CD14-positive monocyte (primary cell): ENCODE measurements at regions not wholly inside any gene's neighbourhood (a gene's known extent, or its start where the extent isn't known, plus 50 kb on each side); places are given as distances from the start of the nearest gene placed in this dataset.

Experiments
- DNase-seq, 3 donors: peaks; one replicate each; pipeline ENCODE4 v3.0.0-alpha.2; 2011 to 2022
- H2AFZ ChIP-seq: 2 replicates; pipeline ENCODE4 v1.6.0; 2012; ENCODE audit warnings: mild to moderate bottlenecking, low read depth, low read length, inconsistent platforms; ENCODE audit not compliant: insufficient read depth, poor library complexity, severe bottlenecking
- H3K27ac ChIP-seq, 2 donors: 1 replicate in 1 of 2; 2 replicates in 1 of 2; pipeline ENCODE4 v1.5.1; 2012 to 2013; ENCODE audit warnings: low read length in 2 of 2, control low read depth in 1 of 2, inconsistent platforms in 1 of 2, low read depth in 1 of 2, mild to moderate bottlenecking in 1 of 2
- H3K27me3 ChIP-seq, 2 donors: one replicate each; pipeline versions ENCODE4 v1.6.0 to v1.6.1; 2011 to 2013; ENCODE audit warnings: low read length in 2 of 2; ENCODE audit not compliant: control insufficient read depth in 2 of 2, insufficient read depth in 2 of 2
- H3K36me3 ChIP-seq, 2 donors: replicated peaks in 1 of 2; 1 replicate in 1 of 2; 2 replicates in 1 of 2; pipeline versions ENCODE4 v1.5.1 to v1.6.1; 2012 to 2013; ENCODE audit warnings: low read length in 2 of 2, control low read depth in 1 of 2, inconsistent platforms in 1 of 2, mild to moderate bottlenecking in 1 of 2; ENCODE audit not compliant: insufficient read depth in 2 of 2, control insufficient read depth in 1 of 2
- H3K4me1 ChIP-seq, 2 donors: 1 replicate in 1 of 2; 2 replicates in 1 of 2; pipeline versions ENCODE4 v1.5.1 to v1.6.1; 2012 to 2013; ENCODE audit warnings: low read length in 2 of 2, control low read depth in 1 of 2, inconsistent platforms in 1 of 2, mild to moderate bottlenecking in 1 of 2, moderate library complexity in 1 of 2; ENCODE audit not compliant: insufficient read depth in 2 of 2, control insufficient read depth in 1 of 2
- H3K4me2 ChIP-seq: replicated peaks from 2 replicates; pipeline ENCODE3; 2012; ENCODE audit warnings: low read length, moderate library complexity, mild to moderate bottlenecking; ENCODE audit not compliant: poor library complexity, severe bottlenecking; ENCODE audit errors: extremely low read depth
- H3K4me3 ChIP-seq, 3 experiments: fragments of 200-600 bp in 1 of 3; sonication (generic) in 1 of 3; replicated peaks in 1 of 3; 1 replicate in 2 of 3; 2 replicates in 1 of 3; pipeline ENCODE4 v1.5.1; 2011 to 2013; ENCODE audit warnings: low read length in 3 of 3, mild to moderate bottlenecking in 3 of 3, control low read depth in 2 of 3, low read depth in 2 of 3, inconsistent platforms in 1 of 3, moderate library complexity in 1 of 3
- H3K79me2 ChIP-seq: 2 replicates; pipeline ENCODE4 v1.6.0; 2012; ENCODE audit warnings: mild to moderate bottlenecking, control low read depth, inconsistent platforms, low read length, moderate library complexity; ENCODE audit not compliant: insufficient read depth
- H3K9ac ChIP-seq: 2 replicates; pipeline ENCODE4 v1.6.0; 2017; ENCODE audit warnings: low read length, mild to moderate bottlenecking; ENCODE audit not compliant: insufficient read depth, poor library complexity, severe bottlenecking
- H3K9me3 ChIP-seq, 2 donors: replicated peaks in 1 of 2; 1 replicate in 1 of 2; 2 replicates in 1 of 2; pipeline versions ENCODE4 v1.5.1 to v1.6.1; 2012 to 2013; ENCODE audit warnings: low read length in 2 of 2, control low read depth in 1 of 2; ENCODE audit not compliant: control insufficient read depth in 1 of 2, insufficient read depth in 1 of 2
- H4K20me1 ChIP-seq: 2 replicates; pipeline ENCODE4 v1.6.0; 2012; ENCODE audit warnings: mild to moderate bottlenecking, low read length, control low read depth, moderate library complexity; ENCODE audit not compliant: insufficient read depth
- H3K27ac Mint-ChIP-seq, 7 donors: one replicate each; pipeline ENCODE4 v1.8.0; 2020; ENCODE audit warnings: mild to moderate bottlenecking in 7 of 7, mixed read lengths in 7 of 7, moderate library complexity in 6 of 7, inconsistent platforms in 2 of 7
- H3K27me3 Mint-ChIP-seq, 3 donors: one replicate each; pipeline ENCODE4 v1.8.0; 2021 to 2022; ENCODE audit warnings: low read depth in 3 of 3, mild to moderate bottlenecking in 3 of 3, mixed read lengths in 3 of 3, moderate library complexity in 3 of 3, inconsistent platforms in 1 of 3
- H3K36me3 Mint-ChIP-seq, 2 donors: one replicate each; pipeline ENCODE4 v1.8.0; 2020; ENCODE audit warnings: mixed read lengths in 2 of 2, inconsistent platforms in 1 of 2, mild to moderate bottlenecking in 1 of 2
- H3K4me1 Mint-ChIP-seq: one replicate; pipeline ENCODE4 v1.8.0; 2020; ENCODE audit warnings: mild to moderate bottlenecking, mixed read lengths
- H3K4me3 Mint-ChIP-seq, 2 donors: one replicate each; pipeline ENCODE4 v1.8.0; 2020; ENCODE audit warnings: mild to moderate bottlenecking in 2 of 2, mixed read lengths in 2 of 2, moderate library complexity in 1 of 2
- H3K9me3 Mint-ChIP-seq, 7 donors: one replicate each; pipeline ENCODE4 v1.8.0; 2020 to 2022; ENCODE audit warnings: mixed read lengths in 7 of 7, mild to moderate bottlenecking in 6 of 7, moderate library complexity in 6 of 7, inconsistent platforms in 2 of 7
- CTCF ChIP-seq: fragments of 200-600 bp; IDR thresholded peaks from one replicate; pipeline ENCODE4 v1.8.0; 2022; ENCODE audit warnings: antibody characterized with exemption, mild to moderate bottlenecking
- WGBS: methylation state at CpG from one replicate; pipeline ENCODE4 v1.1.5; 2013; ENCODE audit warnings: missing lambda C conversion rate; ENCODE audit not compliant: insufficient coverage; 5-methylcytosine and 5-hydroxymethylcytosine counted together
- intact Hi-C, 2 donors: fragments of 100-400 bp; cut with micrococcal nuclease; formaldehyde crosslinking; loops; one replicate each; pipeline versions ENCODE4 v1.15.0 to v1.15.1; 2023

- Mint-ChIP-seq H3K27ac (no peak overlapping the region), H3K4me3 (no peak overlapping the region), H3K9me3 (peaks cover 0 to 7% (median 0%) of the 10 kb centered on the region in 7 donors), H3K36me3 (no peaks in the 10 kb centered on the region), H3K4me1 (no peaks in the 10 kb centered on the region), H3K27me3 (peaks cover 0 to 2% (median 0%) of the 10 kb centered on the region in 3 donors)
- no peak overlapping the region for H3K4me3 ChIP-seq
- H3K4me2 ChIP-seq, result no peak overlapping the region
- H3K36me3 ChIP-seq, result no peaks in the 10 kb centered on the region
- no peaks in the 10 kb centered on the region for H3K27me3 ChIP-seq
- no CpG with 5 or more reads among the region's 5 CpGs for WGBS
- intact Hi-C loops, result no loop called here
- H2AFZ ChIP-seq, result no peak overlapping the region
- TF ChIP-seq CTCF, result no peak
- DNase-seq, result no peak
- H3K4me1 ChIP-seq, result no peaks in the 10 kb centered on the region
- no peak overlapping the region for H3K27ac ChIP-seq
- H3K9me3 ChIP-seq, result peaks cover 0 to 13% of the 10 kb centered on the region in 2 donors
- no peak overlapping the region for H3K9ac ChIP-seq
- no peaks in the 10 kb centered on the region for H4K20me1 ChIP-seq
- H3K79me2 ChIP-seq, result no peaks in the 10 kb centered on the region
Measured at GRCh38 chrX:3526071-3526470, 179.6 kb upstream of the MXRA5 start.

GRCh38 chrX:3522101-3522650 lies 175.7 kb upstream of the MXRA5 start:
- Mint-ChIP-seq H3K4me1 (no peaks in the 10 kb centered on the region), H3K36me3 (no peaks in the 10 kb centered on the region)
- WGBS, result no CpG with 5 or more reads among the region's 4 CpGs

More at GRCh38 chrX:3522101-3522650, 175.7 kb upstream of the MXRA5 start:
- Mint-ChIP-seq H3K4me3 (no peak overlapping the region), H3K27ac (no peak overlapping the region), H3K9me3 (peaks cover 0 to 3% (median 0%) of the 10 kb centered on the region in 7 donors), H3K27me3 (peaks cover 0 to 7% (median 1%) of the 10 kb centered on the region in 3 donors)
- intact Hi-C loops, result no loop called here
- Histone ChIP-seq H2AFZ (no peak overlapping the region), H3K79me2 (no peaks in the 10 kb centered on the region), H3K27me3 (no peaks in the 10 kb centered on the region), H3K4me1 (no peaks in the 10 kb centered on the region), H3K36me3 (no peaks in the 10 kb centered on the region), H3K27ac (no peak overlapping the region), H3K4me3 (no peak overlapping the region), H3K4me2 (no peak overlapping the region), H4K20me1 (no peaks in the 10 kb centered on the region), H3K9ac (no peak overlapping the region), H3K9me3 (peaks cover 0 to 11% of the 10 kb centered on the region in 2 donors)
- TF ChIP-seq CTCF, result no peak
- no peak for DNase-seq
